ENCODE measurements at regions not wholly inside any gene's neighbourhood (a gene's known extent, or its start where the extent isn't known, plus 50 kb on each side); places are given as distances from the start of the nearest gene placed in this dataset.

GRCh38 chr7:47653550-47654411, 71.9 kb upstream of the TNS3 start:
- no peak for TF ChIP-seq CTCF (IDR thresholded peaks at IDR 0.05; ENCODE audit: unreplicated experiment in 3 of 3)
- Mint-ChIP-seq H3K4me3 (no peak overlapping the region), H3K36me3 (ENCODE audit: low read depth) (no peaks in the 10 kb centered on the region), H3K27me3 (ENCODE audit: low read depth) (peaks cover 7% of the 10 kb centered on the region), H3K9me3 (no peaks in the 10 kb centered on the region), H3K4me1 (peaks cover 21% of the 10 kb centered on the region), H3K27ac (peak overlapping the region; percentile 37 to 82 (median 43))

GRCh38 chr7:47652591-47652990, 70.7 kb upstream of the TNS3 start:
- no peak for TF ChIP-seq CTCF (IDR thresholded peaks at IDR 0.05; ENCODE audit: unreplicated experiment in 3 of 3)
- peaks cover 11% of the 10 kb centered on the region for H3K27me3 Mint-ChIP-seq (ENCODE audit: low read depth)
- peaks cover 33% of the 10 kb centered on the region for H3K4me1 Mint-ChIP-seq
- H3K4me3 Mint-ChIP-seq, result no peak overlapping the region
- no peak overlapping the region for H3K27ac Mint-ChIP-seq
- H3K9me3 Mint-ChIP-seq, result no peaks in the 10 kb centered on the region
- H3K36me3 Mint-ChIP-seq (ENCODE audit: low read depth), result no peaks in the 10 kb centered on the region

GRCh38 chr7:47651355-47652317, 69.7 kb upstream of the TNS3 start:
- TF ChIP-seq CTCF (IDR thresholded peaks at IDR 0.05; ENCODE audit: unreplicated experiment in 3 of 3), result no peak
- no peak overlapping the region for H3K4me3 Mint-ChIP-seq
- H3K27ac Mint-ChIP-seq, result no peak overlapping the region
- H3K27me3 Mint-ChIP-seq (ENCODE audit: low read depth), result peaks cover 11% of the 10 kb centered on the region
- peaks cover 42% of the 10 kb centered on the region for H3K4me1 Mint-ChIP-seq
- no peaks in the 10 kb centered on the region for H3K36me3 Mint-ChIP-seq (ENCODE audit: low read depth)
- H3K9me3 Mint-ChIP-seq, result no peaks in the 10 kb centered on the region

- Mint-ChIP-seq H3K27ac (peak overlapping the region in 2 of 3 experiments; percentile 38 to 47), H3K4me3 (no peak overlapping the region), H3K27me3 (ENCODE audit: low read depth) (peaks cover 11% of the 10 kb centered on the region), H3K36me3 (ENCODE audit: low read depth) (peaks cover 3% of the 10 kb centered on the region), H3K9me3 (peaks cover 3% of the 10 kb centered on the region), H3K4me1 (peaks cover 44% of the 10 kb centered on the region)
- no peak for TF ChIP-seq CTCF (IDR thresholded peaks at IDR 0.05; ENCODE audit: unreplicated experiment in 3 of 3)
These were observed 68.0 kb upstream of the TNS3 start for GRCh38 chr7:47649919-47650318.

- H3K9me3 Mint-ChIP-seq, result peaks cover 11% of the 10 kb centered on the region
- H3K27ac Mint-ChIP-seq, result peak overlapping the region; percentile 74 to 87 (median 75)
- H3K36me3 Mint-ChIP-seq (ENCODE audit: low read depth), result peaks cover 10% of the 10 kb centered on the region
- TF ChIP-seq CTCF (IDR thresholded peaks at IDR 0.05; ENCODE audit: unreplicated experiment in 3 of 3), result no peak
- H3K4me3 Mint-ChIP-seq, result no peak overlapping the region
- peaks cover 31% of the 10 kb centered on the region for H3K4me1 Mint-ChIP-seq
- peaks cover 11% of the 10 kb centered on the region for H3K27me3 Mint-ChIP-seq (ENCODE audit: low read depth)
These were observed 66.5 kb upstream of the TNS3 start for GRCh38 chr7:47648275-47648925.
